ENCODE measurements at regions not wholly inside any gene's neighbourhood (a gene's known extent, or its start where the extent isn't known, plus 50 kb on each side); places are given as distances from the start of the nearest gene placed in this dataset.

- H3K36me3 ChIP-seq (ENCODE audit: insufficient read depth, low read length) = no peaks in the 10 kb centered on the region
- H3K27me3 ChIP-seq (ENCODE audit: control insufficient read depth, insufficient read depth, low read length) = no peaks in the 10 kb centered on the region
- H3K4me3 ChIP-seq (ENCODE audit: low read length) = no peak overlapping the region
- H3K9me3 ChIP-seq (replicated peaks; ENCODE audit: low read length) = no peaks in the 10 kb centered on the region
- H3K9ac ChIP-seq (ENCODE audit: low read depth, low read length) = no peak overlapping the region
- no peaks in the 10 kb centered on the region for H3K4me1 ChIP-seq (ENCODE audit: control insufficient read depth, insufficient read depth, low read length)
- H3K4me2 ChIP-seq (ENCODE audit: low read length) = no peak overlapping the region
These were observed 131.2 kb downstream of the PLEKHG1 start for GRCh38 chr6:150730801-150731457.

DNA sequence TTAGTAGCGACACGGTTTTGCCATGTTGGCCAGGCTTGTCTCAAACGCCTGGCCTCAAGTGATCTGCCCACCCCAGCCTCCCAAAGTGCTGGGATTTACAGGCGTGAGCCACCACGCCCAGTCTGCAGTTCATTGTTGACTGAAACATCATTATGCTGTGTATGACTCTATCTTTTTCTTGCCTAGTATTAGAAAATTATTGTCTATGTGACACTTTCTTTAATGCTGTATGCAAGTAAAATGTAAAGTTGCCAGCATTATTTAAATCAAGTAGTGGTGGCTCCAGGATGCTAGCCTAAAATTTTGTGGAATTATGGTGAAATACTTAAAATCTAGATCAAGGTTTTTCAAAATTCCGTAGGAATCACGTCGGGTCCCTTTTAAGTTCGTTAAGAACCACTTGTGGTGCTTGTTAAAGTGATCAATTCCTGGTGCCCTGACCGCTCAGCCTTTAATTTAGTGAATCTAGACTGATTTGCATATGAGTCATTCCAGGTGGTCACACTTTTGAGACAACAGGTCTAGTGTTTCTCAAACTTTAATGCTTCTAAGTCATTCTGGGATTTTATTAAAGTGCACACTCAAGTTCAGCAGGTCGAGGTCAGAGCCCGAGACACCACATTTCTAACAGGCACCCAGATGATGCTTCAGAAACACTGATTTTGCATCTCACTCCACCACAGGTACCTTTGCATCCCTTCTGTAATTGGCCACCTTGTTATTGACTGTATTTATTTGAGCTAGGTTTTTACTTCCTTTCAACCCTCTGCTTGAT, 132.6 kb upstream of the MTHFD1L start:
- Histone ChIP-seq H3K4me3 (ENCODE audit: low read length) (no peak overlapping the region), H3K9ac (ENCODE audit: low read depth, low read length) (no peak overlapping the region), H3K36me3 (ENCODE audit: insufficient read depth, low read length) (no peaks in the 10 kb centered on the region), H3K27me3 (ENCODE audit: control insufficient read depth, insufficient read depth, low read length) (no peaks in the 10 kb centered on the region), H3K9me3 (replicated peaks; ENCODE audit: low read length) (no peaks in the 10 kb centered on the region), H3K4me1 (ENCODE audit: control insufficient read depth, insufficient read depth, low read length) (no peaks in the 10 kb centered on the region), H3K4me2 (ENCODE audit: low read length) (no peak overlapping the region)

DNA sequence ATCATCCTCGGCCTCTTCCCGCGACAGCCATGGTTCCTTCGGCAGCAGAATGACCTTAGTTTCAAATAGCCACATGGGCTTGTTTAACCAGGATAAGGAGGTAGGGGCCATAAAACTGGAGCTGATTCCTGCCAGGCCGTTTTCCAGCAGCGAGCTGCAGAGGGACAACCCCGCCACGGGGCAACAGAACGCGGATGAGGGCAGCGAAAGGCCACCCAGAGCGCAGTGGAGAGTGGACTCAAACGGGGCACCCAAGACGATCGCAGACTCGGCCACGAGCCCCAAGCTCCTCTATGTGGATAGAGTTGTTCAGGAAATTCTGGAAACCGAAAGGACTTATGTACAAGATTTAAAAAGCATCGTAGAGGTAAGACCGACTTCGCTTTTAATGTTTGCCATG, 131.8 kb upstream of the MTHFD1L start:
- Histone ChIP-seq H3K4me2 (ENCODE audit: low read length) (no peak overlapping the region), H3K9me3 (replicated peaks; ENCODE audit: low read length) (no peaks in the 10 kb centered on the region), H3K4me1 (ENCODE audit: control insufficient read depth, insufficient read depth, low read length) (no peaks in the 10 kb centered on the region), H3K4me3 (ENCODE audit: low read length) (no peak overlapping the region), H3K27me3 (ENCODE audit: control insufficient read depth, insufficient read depth, low read length) (no peaks in the 10 kb centered on the region), H3K36me3 (ENCODE audit: insufficient read depth, low read length) (no peaks in the 10 kb centered on the region), H3K9ac (ENCODE audit: low read depth, low read length) (no peak overlapping the region)

DNA sequence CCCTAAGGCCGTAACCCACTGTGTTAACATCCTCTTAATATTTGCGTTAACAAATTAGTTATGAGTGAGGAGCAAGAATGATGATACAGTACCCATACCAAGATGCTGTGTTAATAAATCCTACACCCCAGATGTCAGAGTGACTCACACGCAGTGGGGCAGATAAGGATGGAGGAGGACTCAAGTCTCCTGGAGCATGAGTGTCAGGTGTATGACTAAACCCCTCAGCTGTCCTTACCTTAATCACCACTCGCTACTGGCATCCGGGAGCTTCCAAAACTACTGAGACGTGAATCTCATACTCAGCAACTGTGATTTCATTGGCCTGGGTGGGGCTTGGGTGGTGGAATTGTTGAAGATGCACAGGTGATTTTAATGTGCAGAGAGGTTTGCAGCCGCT, 131.3 kb upstream of the MTHFD1L start:
- Histone ChIP-seq H3K9ac (ENCODE audit: low read depth, low read length) (no peak overlapping the region), H3K4me1 (ENCODE audit: control insufficient read depth, insufficient read depth, low read length) (no peaks in the 10 kb centered on the region), H3K27me3 (ENCODE audit: control insufficient read depth, insufficient read depth, low read length) (no peaks in the 10 kb centered on the region), H3K4me2 (ENCODE audit: low read length) (no peak overlapping the region), H3K4me3 (ENCODE audit: low read length) (no peak overlapping the region), H3K36me3 (ENCODE audit: insufficient read depth, low read length) (no peaks in the 10 kb centered on the region), H3K9me3 (replicated peaks; ENCODE audit: low read length) (no peaks in the 10 kb centered on the region)

- H3K9me3 ChIP-seq (replicated peaks; ENCODE audit: low read length) = no peaks in the 10 kb centered on the region
- H3K4me3 ChIP-seq (ENCODE audit: low read length) = no peak overlapping the region
- H3K36me3 ChIP-seq (ENCODE audit: insufficient read depth, low read length) = no peaks in the 10 kb centered on the region
These were observed 130.1 kb upstream of the MTHFD1L start for GRCh38 chr6:150735341-150735851.

GRCh38 chr6:150738092-150738629, 127.3 kb upstream of the MTHFD1L start:
- H3K4me3 ChIP-seq (ENCODE audit: low read length) = no peak overlapping the region
- H3K27me3 ChIP-seq (ENCODE audit: control insufficient read depth, insufficient read depth, low read length) = no peaks in the 10 kb centered on the region
- no peaks in the 10 kb centered on the region for H3K36me3 ChIP-seq (ENCODE audit: insufficient read depth, low read length)
- no peaks in the 10 kb centered on the region for H3K9me3 ChIP-seq (replicated peaks; ENCODE audit: low read length)
- no peak overlapping the region for H3K9ac ChIP-seq (ENCODE audit: low read depth, low read length)
- H3K4me1 ChIP-seq (ENCODE audit: control insufficient read depth, insufficient read depth, low read length) = no peaks in the 10 kb centered on the region
- H3K4me2 ChIP-seq (ENCODE audit: low read length) = no peak overlapping the region

More at GRCh38 chr6:150735341-150735851, 130.1 kb upstream of the MTHFD1L start:
- Histone ChIP-seq H3K27me3 (ENCODE audit: control insufficient read depth, insufficient read depth, low read length) (no peaks in the 10 kb centered on the region), H3K9ac (ENCODE audit: low read depth, low read length) (no peak overlapping the region), H3K4me1 (ENCODE audit: control insufficient read depth, insufficient read depth, low read length) (no peaks in the 10 kb centered on the region), H3K4me2 (ENCODE audit: low read length) (no peak overlapping the region)

- Histone ChIP-seq H3K9ac (ENCODE audit: low read depth, low read length) (no peak overlapping the region), H3K4me3 (ENCODE audit: low read length) (no peak overlapping the region), H3K27me3 (ENCODE audit: control insufficient read depth, insufficient read depth, low read length) (no peaks in the 10 kb centered on the region), H3K4me1 (ENCODE audit: control insufficient read depth, insufficient read depth, low read length) (no peaks in the 10 kb centered on the region), H3K36me3 (ENCODE audit: insufficient read depth, low read length) (no peaks in the 10 kb centered on the region), H3K4me2 (ENCODE audit: low read length) (no peak overlapping the region), H3K9me3 (replicated peaks; ENCODE audit: low read length) (no peaks in the 10 kb centered on the region)
These were observed 125.7 kb upstream of the MTHFD1L start for GRCh38 chr6:150739711-150740349.

DNA sequence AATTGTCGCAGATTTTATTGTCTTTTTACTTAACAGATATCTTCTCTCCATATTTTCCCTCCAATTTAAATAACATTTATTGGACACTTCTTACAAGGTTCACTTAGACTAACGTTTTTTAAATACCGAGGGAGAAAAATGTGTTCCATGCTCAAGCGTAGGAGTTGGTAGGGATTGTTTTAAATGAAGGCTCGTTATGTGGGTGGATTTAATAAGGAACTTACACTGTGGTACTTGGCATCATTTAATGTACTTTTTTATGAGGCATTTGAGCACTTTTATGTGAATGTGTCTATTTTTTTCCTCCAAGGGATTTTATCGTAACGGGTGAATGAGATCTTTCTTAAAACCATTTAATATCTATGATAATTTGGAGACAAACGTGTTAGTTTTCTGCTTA, 125.0 kb upstream of the MTHFD1L start:
- H3K9me3 ChIP-seq (replicated peaks; ENCODE audit: low read length) = no peaks in the 10 kb centered on the region
- no peak overlapping the region for H3K9ac ChIP-seq (ENCODE audit: low read depth, low read length)
- H3K4me3 ChIP-seq (ENCODE audit: low read length) = no peak overlapping the region
- H3K36me3 ChIP-seq (ENCODE audit: insufficient read depth, low read length) = no peaks in the 10 kb centered on the region
- H3K4me1 ChIP-seq (ENCODE audit: control insufficient read depth, insufficient read depth, low read length) = no peaks in the 10 kb centered on the region
- H3K4me2 ChIP-seq (ENCODE audit: low read length) = no peak overlapping the region
- no peaks in the 10 kb centered on the region for H3K27me3 ChIP-seq (ENCODE audit: control insufficient read depth, insufficient read depth, low read length)

GRCh38 chr6:150741633-150742200, 123.8 kb upstream of the MTHFD1L start:
- H3K4me3 ChIP-seq (ENCODE audit: low read length) = no peak overlapping the region
- no peaks in the 10 kb centered on the region for H3K36me3 ChIP-seq (ENCODE audit: insufficient read depth, low read length)
- H3K27me3 ChIP-seq (ENCODE audit: control insufficient read depth, insufficient read depth, low read length) = peaks cover 8% of the 10 kb centered on the region

DNA sequence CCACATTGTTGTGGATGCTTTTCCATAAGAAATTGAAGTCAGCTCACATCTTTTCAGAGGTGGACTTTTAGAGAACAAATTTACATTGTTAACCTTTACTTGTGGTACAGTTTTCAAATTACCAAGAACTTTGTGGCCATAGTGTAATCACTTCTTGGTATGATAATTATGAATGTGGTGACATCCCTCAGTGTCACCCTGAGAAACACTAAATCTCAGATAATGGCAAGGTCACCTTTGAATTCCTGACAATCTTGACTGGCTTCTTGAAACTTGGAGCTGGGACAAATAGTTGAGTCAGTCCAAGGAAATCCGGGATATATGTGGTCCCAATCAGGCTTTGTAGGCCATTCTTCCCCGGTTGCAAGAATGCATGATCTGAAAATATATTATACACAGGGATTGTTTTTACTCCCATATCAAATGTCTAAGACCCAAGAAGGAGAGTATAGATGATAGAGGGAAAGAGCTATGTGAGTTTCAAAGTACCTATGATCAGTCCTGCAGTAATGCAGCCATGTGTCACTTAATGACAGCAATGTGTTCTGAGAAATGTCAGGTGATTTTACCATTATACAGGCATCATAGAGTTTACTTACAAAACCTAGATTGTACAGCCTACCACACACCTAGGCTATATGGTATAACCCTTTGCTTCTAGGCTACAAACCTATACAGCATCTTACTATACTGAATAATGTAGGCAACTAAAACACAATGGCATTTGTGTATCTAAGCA, 120.8 kb upstream of the MTHFD1L start:
- no peak overlapping the region for H3K4me2 ChIP-seq (ENCODE audit: low read length)
- no peaks in the 10 kb centered on the region for H3K9me3 ChIP-seq (replicated peaks; ENCODE audit: low read length)
- no peaks in the 10 kb centered on the region for H3K36me3 ChIP-seq (ENCODE audit: insufficient read depth, low read length)
- H3K27me3 ChIP-seq (ENCODE audit: control insufficient read depth, insufficient read depth, low read length) = peaks cover 16% of the 10 kb centered on the region
- no peaks in the 10 kb centered on the region for H3K4me1 ChIP-seq (ENCODE audit: control insufficient read depth, insufficient read depth, low read length)
- no peak overlapping the region for H3K4me3 ChIP-seq (ENCODE audit: low read length)
- no peak overlapping the region for H3K9ac ChIP-seq (ENCODE audit: low read depth, low read length)

More at GRCh38 chr6:150741633-150742200, 123.8 kb upstream of the MTHFD1L start:
- H3K4me1 ChIP-seq (ENCODE audit: control insufficient read depth, insufficient read depth, low read length) = no peaks in the 10 kb centered on the region
- H3K9me3 ChIP-seq (replicated peaks; ENCODE audit: low read length) = no peaks in the 10 kb centered on the region
- no peak overlapping the region for H3K4me2 ChIP-seq (ENCODE audit: low read length)
- H3K9ac ChIP-seq (ENCODE audit: low read depth, low read length) = no peak overlapping the region

Data from skeletal muscle satellite cell (primary cell).